Chondrocyte (in vitro differentiated cells): ENCODE measurements at regions not wholly inside any gene's neighbourhood (a gene's known extent, or its start where the extent isn't known, plus 50 kb on each side); places are given as distances from the start of the nearest gene placed in this dataset.
"Not testable (repeated sequence)": the region's sequence is repeated elsewhere in the genome, so short reads cannot be mapped to it uniquely, and the experiment has no call there.

Experiments
- DNase-seq: peaks from one replicate; pipeline ENCODE4 v3.0.0; 2021; ENCODE audit warnings: mixed read lengths, low spot score
- H3K27ac Mint-ChIP-seq: one replicate; pipeline ENCODE4 v1.8.0; 2021; ENCODE audit warnings: mild to moderate bottlenecking, moderate library complexity, mixed read lengths; ENCODE audit not compliant: unreplicated experiment
- H3K27me3 Mint-ChIP-seq: 2 replicates; pipeline ENCODE4 v1.8.0; 2021; ENCODE audit warnings: low read depth, mixed read lengths
- H3K36me3 Mint-ChIP-seq: 2 replicates; pipeline ENCODE4 v1.8.0; 2021; ENCODE audit warnings: low read depth, mixed read lengths
- H3K4me1 Mint-ChIP-seq: 2 replicates; pipeline ENCODE4 v1.8.0; 2021; ENCODE audit warnings: low read depth, mild to moderate bottlenecking, mixed read lengths
- H3K4me3 Mint-ChIP-seq: one replicate; pipeline ENCODE4 v1.8.0; 2021; ENCODE audit warnings: mild to moderate bottlenecking, moderate library complexity, mixed read lengths; ENCODE audit not compliant: unreplicated experiment
- H3K9me3 Mint-ChIP-seq: 2 replicates; pipeline ENCODE4 v1.8.0; 2021; ENCODE audit warnings: low read depth, mixed read lengths
- TF ChIP-seq, protein P1 (sequence below): fragments of 200-600 bp; sonication (generic); IDR thresholded peaks from 2 replicates; pipeline ENCODE4 v1.5.0; 2021; ENCODE audit warnings: antibody characterized with exemption, mild to moderate bottlenecking, moderate library complexity

- Mint-ChIP-seq H3K9me3 (peaks cover 18% of the 10 kb centered on the region), H3K36me3 (peaks cover 2% of the 10 kb centered on the region), H3K4me1 (no peaks in the 10 kb centered on the region), H3K4me3 (no peak overlapping the region), H3K27ac (no peak overlapping the region), H3K27me3 (peaks cover 7% of the 10 kb centered on the region)
- TF ChIP-seq, protein P1, sequence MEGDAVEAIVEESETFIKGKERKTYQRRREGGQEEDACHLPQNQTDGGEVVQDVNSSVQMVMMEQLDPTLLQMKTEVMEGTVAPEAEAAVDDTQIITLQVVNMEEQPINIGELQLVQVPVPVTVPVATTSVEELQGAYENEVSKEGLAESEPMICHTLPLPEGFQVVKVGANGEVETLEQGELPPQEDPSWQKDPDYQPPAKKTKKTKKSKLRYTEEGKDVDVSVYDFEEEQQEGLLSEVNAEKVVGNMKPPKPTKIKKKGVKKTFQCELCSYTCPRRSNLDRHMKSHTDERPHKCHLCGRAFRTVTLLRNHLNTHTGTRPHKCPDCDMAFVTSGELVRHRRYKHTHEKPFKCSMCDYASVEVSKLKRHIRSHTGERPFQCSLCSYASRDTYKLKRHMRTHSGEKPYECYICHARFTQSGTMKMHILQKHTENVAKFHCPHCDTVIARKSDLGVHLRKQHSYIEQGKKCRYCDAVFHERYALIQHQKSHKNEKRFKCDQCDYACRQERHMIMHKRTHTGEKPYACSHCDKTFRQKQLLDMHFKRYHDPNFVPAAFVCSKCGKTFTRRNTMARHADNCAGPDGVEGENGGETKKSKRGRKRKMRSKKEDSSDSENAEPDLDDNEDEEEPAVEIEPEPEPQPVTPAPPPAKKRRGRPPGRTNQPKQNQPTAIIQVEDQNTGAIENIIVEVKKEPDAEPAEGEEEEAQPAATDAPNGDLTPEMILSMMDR, result no peak
- DNase-seq, result no peak
These were observed 87.5 kb downstream of the CHCHD4 start for GRCh38 chr3:14037211-14037610.

- TF ChIP-seq, protein P1, result no peak
- Mint-ChIP-seq H3K36me3 (peaks cover 2% of the 10 kb centered on the region), H3K9me3 (peaks cover 18% of the 10 kb centered on the region), H3K27ac (no peak overlapping the region), H3K4me3 (no peak overlapping the region), H3K27me3 (peaks cover 4% of the 10 kb centered on the region), H3K4me1 (no peaks in the 10 kb centered on the region)
- no peak for DNase-seq
These were observed 91.6 kb downstream of the CHCHD4 start for GRCh38 chr3:14033023-14033422.

GRCh38 chr3:14031271-14031670 lies 93.4 kb downstream of the CHCHD4 start:
- Mint-ChIP-seq H3K36me3 (peaks cover 2% of the 10 kb centered on the region), H3K27me3 (peaks cover 6% of the 10 kb centered on the region), H3K27ac (no peak overlapping the region), H3K9me3 (peaks cover 13% of the 10 kb centered on the region), H3K4me3 (no peak overlapping the region), H3K4me1 (no peaks in the 10 kb centered on the region)
- TF ChIP-seq, protein P1, result no peak
- DNase-seq, result no peak

DNA sequence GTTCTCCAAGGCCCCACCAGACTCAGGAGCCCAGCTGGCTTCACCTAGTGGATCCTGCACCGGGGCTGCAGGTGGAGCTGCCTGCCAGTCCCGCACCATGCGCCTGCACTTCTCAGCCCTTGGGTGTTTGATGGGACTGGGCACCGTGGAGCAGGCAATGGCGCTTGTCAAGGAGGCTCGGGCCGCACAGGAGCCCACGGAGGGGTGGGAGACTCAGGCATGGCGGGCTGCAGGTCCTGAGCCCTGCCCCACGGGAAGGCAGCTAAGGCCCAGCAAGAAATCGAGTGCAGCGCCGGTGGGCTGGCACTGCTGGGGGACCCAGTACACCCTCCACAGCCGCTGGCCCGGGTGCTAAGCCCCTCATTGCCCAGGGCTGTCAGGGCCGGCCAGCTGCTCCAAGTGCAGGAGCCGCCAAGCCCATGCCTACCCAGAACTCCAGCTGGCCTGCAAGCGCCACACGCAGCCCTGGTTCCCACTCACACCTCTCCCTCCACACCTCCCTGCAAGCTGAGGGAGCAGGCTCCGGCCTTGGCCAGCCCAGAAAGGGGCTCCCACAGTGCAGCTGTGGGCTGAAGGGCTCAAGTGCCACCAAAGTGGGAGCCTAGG lies 95.2 kb downstream of the CHCHD4 start:
- not testable (repeated sequence) for H3K27ac Mint-ChIP-seq, H3K4me1 Mint-ChIP-seq, H3K27me3 Mint-ChIP-seq, H3K9me3 Mint-ChIP-seq, H3K36me3 Mint-ChIP-seq, H3K4me3 Mint-ChIP-seq
- peak; percentile 79 for DNase-seq

- H3K9me3 Mint-ChIP-seq, H3K27me3 Mint-ChIP-seq, H3K4me3 Mint-ChIP-seq, H3K27ac Mint-ChIP-seq, DNase-seq, H3K4me1 Mint-ChIP-seq, H3K36me3 Mint-ChIP-seq: not testable (repeated sequence)
These were observed 96.5 kb downstream of the CHCHD4 start for GRCh38 chr3:14028122-14028521.

- H3K27me3 Mint-ChIP-seq, result peaks cover 12% of the 10 kb centered on the region
- H3K36me3 Mint-ChIP-seq, result no peaks in the 10 kb centered on the region
- no peak for DNase-seq
- peaks cover 22% of the 10 kb centered on the region for H3K9me3 Mint-ChIP-seq
- TF ChIP-seq, protein P1, result no peak
- H3K4me3 Mint-ChIP-seq, result no peak overlapping the region
- H3K27ac Mint-ChIP-seq, result no peak overlapping the region
- no peaks in the 10 kb centered on the region for H3K4me1 Mint-ChIP-seq
These were observed 105.2 kb downstream of the CHCHD4 start for GRCh38 chr3:14019459-14019858.
